GM18867 (cell line): ENCODE measurements at regions not wholly inside any gene's neighbourhood (a gene's known extent, or its start where the extent isn't known, plus 50 kb on each side); places are given as distances from the start of the nearest gene placed in this dataset.
"Not testable (repeated sequence)": the region's sequence is repeated elsewhere in the genome, so short reads cannot be mapped to it uniquely, and the experiment has no call there.

Experiments
- ATAC-seq: cut with Tn5 transposase; IDR thresholded peaks from one replicate; pipeline ENCODE4 v1.9.1; 2021; ENCODE audit warnings: mild to moderate bottlenecking, moderate library complexity; ENCODE audit not compliant: unreplicated experiment

DNA sequence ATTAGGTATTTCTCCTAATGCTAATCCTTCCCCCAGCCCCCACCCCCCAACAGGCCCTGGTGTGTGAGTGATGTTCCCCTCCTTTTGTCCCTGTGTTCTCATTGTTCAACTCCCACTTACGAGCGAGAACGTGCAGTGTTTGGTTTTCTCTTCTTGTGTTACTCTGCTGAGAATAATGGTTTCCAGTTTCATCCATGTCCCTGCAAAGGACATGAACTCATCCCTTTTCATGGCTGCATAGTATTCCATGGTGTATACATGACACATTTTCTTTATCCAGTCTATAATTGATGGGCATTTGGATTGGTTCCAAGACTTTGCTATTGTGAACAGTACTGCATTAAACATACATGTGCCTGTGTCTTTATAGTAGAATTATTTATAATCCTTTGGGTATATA, 138.9 kb upstream of the TMEM229A start:
- not testable (repeated sequence) for ATAC-seq

DNA sequence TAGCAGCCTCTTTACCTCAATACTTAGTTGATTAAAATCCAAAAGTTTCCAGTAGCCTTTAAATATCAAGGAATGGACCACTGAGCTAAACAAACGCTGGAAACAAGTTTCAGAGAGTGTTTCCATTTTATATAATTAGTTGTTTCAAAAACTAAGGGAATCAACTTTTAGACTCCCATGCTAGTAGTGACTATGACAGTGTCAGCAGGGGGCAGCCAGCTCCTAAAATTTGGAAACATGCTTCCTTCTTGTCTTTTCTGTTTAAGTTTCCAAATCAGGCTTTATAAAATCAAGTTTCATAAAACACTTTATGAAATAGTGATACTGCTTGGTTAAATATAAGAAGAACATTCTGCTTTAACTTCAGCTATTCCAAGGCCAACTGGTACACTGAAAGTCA, 138.2 kb upstream of the TMEM229A start:
- ATAC-seq, result no peak

DNA sequence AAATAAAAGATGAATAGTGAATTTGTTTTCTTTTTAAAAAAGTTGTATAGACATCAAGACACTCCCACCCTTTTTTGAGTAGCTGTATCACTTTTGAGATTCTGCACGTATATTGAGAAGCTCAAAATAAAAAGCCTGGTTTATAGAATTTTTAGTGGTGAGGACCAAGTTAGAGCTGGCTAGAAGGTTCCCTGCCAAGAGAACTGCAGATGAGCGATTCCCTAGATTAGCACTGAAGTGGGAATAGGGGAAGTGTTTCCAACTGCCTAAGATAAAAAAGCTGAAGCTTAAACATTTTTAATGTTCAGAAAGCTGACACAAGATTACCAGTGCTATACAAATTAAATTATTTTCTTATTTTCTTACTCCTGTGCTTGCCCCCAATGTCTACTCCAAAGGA, 135.7 kb upstream of the TMEM229A start:
- no peak for ATAC-seq

DNA sequence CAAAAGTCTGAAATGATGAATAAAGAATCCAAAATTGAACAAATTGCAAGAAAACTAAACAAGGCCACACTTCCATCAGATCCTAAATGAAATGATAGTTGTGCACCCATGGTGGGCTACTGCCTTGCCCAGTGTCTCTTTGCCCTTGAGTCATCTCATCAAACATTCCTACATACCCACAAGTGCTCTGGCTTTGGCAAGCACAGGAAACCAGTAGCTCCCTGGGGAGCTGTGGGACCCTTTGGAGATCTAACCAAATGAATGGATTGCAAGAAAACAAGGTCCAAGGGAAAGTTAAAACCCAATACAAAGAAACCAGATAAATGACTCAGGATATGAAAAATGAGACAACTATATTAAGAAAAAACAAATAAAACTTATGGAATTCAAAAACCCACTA, 129.8 kb upstream of the TMEM229A start:
- ATAC-seq, result no peak

DNA sequence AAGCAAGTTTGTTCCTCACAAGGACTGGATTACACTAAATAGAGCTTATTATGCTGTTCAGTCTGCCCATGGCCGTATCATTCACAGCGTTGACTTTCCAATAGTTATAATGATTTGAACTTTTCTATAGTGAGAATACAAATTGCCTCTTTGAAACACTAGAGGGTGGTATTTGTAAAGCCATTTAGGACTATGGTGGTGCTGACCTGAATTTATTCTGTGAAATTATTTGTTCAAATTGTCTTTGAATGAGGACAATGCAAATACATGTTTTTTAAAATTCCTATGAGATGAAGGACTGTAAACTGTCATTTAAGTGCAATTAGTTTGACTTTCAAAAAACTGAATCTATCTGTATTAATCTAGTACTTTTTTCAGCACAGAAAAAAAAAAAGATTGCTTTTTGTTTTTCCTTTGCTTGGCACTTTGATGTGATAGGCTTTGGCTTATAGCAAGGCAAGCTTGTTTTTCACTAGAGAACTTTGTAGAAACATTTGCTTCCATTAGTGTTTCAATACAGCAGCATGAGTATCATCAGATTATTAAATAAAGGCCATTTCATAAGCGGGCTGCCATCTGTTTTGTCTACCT, 122.7 kb upstream of the TMEM229A start:
- peak; percentile 64 for ATAC-seq

DNA sequence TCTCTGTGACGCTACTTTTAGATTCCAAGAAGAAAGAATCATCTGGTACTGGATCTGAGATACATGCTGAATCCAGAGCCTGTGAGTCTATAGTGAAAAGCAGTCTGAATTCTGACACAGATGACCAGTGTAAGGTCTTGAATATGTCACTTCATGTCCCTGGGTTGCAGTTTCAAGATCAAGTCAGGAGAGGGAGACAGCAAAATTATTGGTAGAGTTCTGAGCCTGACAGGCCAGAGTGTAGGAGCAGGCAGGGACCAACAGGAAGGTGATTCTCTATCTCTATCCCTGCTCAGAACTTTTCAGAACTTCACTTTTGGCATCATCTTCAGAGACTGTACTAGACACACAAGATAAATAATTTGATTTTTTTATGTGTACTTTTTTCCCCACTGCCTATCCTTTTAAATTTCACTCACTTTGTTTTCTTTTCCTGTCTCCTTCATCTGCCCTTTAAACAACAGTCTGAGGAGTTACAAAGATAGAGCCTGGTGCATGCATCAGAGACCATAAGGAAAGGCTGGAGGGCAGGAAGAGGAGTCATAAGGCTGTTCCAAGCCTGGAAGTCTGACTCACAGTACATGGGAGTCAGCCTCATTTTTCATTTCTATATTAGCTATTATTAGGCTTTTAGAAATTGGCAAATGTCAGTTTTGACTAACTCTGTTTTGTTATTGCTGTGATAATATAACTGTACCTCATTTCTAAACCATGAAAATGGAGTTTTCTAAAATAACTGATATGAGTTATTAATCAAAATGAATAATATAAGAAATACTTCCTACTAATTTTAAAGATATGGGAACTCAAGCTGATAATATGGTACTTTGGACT, 120.2 kb upstream of the TMEM229A start:
- ATAC-seq, result peak; percentile 73

DNA sequence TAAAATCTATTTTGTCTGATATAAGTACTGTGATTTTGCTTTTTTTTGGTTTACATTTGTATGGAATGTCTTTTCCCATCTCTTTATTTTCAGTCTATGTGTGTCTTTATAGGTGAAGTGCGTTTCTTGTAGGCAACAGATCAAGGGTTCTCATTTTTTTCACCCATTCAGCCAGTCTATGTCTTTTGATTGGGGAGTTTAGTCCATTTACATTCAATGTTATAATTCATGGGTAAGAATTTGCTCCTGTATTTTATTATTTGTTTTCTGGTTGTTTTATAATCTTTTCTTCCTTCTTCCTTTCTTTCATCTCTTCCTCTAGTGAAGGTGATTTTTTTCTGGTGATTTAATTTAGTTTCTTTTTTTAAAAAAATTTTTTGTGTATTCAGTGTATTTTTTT, 104.8 kb upstream of the TMEM229A start:
- ATAC-seq, result no peak

DNA sequence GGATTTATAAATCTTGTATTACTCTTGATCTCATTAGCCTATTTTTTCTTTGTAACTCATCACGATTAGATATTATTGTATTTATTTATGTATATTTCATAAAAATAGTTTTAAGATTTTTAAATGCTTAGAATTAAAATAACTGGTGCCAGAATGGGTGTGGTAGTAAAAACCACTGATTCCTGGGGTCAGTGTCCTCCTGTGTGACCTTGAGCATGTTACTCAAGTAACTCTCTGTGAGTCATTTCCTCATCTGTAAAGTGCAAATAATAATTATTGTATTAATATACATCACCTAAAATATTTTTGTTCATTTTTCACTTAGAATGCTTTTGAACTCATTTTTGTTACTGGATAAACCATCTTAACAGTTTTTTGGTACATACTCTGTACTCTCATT, 91.3 kb upstream of the TMEM229A start:
- ATAC-seq, result no peak

DNA sequence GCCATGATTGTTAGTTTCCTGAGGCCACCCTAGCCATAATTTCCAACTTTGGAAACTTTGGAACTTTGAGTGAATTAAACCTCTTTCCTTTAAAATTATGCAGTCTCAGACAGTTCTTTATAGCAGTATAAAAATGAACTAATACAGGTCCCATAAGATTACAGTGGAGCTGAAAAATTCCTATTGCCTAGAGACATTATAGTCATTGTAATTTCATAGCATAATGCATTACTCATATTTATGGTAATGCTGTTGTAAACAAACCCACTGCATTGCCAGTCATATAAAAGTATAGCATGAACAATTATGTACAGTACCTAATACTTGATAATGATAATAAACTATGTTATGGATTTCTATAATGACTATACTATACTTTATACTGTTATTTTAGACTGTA, 88.0 kb upstream of the TMEM229A start:
- ATAC-seq, result no peak

DNA sequence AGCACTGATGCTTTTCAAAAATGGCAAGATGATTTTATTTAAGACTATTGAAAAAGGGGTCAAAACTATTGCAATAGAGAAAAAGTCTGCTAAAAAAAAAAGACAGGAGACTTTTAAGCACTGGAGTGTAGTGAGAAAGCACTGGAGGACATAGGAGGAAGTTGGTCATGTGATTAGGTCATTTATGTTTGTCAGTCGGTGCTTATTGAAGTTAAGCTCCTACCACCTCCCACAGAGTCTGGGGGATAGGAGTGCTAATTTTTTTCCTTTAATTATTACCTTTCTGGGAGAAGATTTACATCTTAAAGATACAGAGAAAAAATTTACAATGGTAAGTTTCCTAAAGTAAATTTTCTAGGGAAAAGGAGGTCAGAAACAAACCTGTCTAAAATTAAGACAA, 80.2 kb upstream of the TMEM229A start:
- no peak for ATAC-seq

DNA sequence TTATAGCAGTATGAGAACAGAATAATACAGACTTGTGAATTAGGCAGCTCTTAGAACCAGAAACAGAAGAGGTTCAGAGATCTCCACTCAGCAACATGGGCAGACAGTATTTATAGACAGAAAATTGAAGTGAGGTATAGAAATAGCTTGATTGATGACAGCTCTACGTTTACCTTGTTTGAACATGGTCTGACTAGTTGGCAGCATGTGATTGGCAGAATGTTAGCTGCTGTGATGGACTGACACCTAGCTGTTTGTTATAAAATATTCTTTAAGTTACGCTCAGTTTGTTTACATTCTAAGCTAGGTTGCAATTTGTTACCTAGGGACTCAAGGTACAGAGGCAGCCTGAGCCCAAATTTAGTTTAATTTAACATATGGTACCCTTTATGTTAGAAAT, 73.7 kb upstream of the TMEM229A start:
- ATAC-seq, result no peak

DNA sequence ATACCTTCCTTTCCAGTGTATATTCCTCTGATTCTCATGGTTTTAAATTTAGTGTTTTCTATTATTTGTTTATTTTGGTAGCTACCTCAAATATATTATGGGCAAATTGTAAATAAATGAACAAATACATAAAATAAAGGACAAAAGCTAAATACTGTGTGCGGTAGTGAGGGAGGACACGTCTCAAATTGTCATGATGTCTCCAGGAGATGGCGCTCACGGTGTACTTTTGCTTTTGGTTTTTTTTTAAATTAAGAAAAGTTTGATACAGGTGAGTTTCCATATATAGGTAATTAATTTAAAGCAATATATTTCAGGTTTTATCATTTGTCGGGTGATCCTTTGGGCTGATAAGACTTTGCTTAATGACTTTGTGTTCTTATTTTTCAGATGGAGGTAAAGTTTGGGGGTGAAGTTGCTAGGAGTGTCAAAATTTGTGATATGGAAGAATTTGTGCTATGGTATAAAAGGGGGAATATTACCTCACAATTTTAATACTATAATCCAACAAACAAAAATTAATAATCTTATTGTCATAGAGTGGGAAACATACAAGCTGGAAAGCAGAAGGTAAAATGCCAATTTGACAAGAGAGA, 68.4 kb upstream of the TMEM229A start:
- ATAC-seq, result peak; percentile 47

DNA sequence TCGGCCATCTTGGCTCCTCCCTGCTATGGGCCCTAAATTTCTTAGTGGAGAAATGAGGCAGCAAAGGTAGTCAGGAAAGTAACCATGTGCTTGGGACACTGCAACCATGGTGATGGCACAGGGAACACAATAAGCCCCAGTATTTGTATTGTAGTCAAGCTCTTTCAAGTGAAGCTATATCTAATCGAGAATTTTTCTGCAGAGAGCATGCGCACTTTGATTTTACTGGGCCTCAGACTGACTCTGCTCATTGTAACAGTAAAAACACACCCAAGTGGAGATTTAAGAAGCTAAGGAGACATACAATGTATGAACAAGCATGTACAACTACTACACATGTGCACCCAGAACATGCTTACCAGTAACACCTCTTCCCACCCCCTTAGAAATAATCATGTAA, 67.3 kb upstream of the TMEM229A start:
- no peak for ATAC-seq

DNA sequence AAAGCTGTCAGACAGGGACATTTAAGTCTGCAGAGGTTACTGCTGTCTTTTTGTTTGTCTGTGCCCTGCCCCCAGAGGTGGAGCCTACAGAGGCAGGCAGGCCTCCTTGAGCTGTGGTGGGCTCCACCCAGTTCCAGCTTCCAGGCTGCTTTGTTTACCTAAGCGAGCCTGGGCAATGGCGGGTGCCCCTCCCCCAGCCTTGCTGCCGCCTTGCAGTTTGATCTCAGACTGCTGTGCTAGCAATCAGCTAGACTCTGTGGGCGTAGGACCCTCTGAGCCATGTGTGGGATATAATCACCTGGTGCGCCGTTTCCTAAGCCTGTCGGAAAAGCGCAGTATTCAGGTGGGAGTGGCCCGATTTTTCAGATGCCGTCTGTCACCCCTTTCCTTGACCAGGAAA, 66.7 kb upstream of the TMEM229A start:
- not testable (repeated sequence) for ATAC-seq

DNA sequence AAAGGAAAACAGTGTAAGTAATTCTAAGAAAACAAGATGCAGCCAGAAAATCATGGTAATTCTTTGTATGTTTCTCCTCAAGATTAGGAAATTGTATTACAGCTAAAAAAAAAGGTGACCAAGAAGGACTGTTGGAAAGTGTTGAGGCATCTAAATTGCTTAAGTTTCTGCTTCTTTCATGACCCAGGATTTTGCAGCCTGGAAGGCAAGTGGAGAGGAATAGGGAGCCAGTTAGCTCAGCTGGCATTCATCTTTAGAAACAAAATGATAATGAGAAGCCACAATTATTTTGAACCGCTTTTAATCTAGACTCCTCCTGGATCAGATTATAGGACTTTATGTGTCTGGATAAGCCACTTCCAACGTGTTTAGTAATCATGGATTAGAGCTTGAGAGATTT, 56.8 kb upstream of the TMEM229A start:
- ATAC-seq, result no peak

DNA sequence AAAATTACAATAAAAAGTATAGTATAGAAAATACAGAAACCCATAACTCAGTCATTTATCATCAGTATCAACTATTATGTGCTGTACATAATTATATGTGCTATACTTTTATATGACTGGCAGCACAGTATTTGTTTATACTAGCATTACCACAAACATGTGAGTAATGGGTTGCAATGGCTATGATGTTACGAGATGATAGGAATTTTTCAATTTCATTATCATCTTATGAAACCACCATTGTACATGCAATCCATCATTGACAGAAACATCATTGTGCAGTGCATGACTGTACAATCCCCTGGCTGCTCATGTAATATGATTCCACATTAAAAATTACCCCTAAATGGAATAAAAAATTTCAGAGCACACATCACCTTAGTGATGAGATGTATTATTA, 55.7 kb upstream of the TMEM229A start:
- ATAC-seq, result no peak

DNA sequence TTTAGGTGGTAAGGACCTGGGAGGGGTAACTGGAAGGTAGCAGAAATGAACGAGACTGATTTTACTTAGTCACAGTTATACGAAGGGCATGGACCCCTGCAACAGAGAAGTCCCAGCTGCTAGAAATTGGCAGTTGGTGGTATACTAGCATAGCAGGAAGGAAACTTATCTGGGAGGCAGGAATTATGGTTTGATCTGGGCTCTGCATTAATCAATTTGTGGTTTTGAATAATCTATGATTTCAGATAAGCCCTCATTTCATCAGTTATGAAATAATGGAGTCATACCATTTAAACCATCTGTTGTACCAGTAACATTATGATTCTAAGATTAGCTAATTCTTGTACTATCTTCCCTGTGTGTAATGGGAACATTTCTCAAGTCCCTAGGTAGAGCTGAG, 54.0 kb upstream of the TMEM229A start:
- no peak for ATAC-seq

DNA sequence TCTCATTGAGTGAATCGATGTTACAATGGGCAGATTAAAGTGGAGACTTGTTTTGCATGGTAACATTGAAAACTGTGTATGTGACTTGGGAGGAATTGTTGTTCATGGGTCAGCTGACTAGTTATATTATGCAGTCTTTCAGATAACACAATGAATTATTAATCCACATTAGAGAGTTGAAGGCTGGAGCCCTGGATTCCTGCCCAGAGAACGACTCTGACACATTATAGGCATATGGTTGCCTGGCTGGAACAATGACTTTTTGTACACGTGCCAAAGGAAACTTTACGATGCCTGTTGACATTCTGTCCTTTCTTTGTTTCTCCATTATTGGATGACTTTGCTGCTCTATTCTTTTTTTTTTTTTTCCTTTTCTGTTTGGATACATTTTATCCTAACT, 52.3 kb upstream of the TMEM229A start:
- ATAC-seq, result no peak

DNA sequence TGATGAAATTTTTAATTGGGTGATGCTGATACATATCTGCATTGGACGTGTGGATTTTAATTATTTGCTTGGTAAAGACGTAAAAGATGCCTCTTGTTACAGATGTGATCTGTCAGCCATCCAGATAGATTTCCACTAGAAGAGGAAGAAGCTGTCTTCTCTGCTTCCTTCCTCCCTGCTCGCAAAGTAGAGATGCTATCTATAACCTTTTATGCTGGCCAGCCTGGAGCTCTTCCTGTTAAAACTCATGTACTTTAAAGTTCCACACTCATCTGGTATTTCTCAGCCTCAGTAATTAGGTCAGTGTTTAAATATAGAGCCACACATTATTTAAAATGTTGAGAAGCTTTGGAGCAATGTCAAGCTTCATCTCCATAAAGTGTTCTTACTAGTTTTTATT, 51.2 kb upstream of the TMEM229A start:
- ATAC-seq, result no peak
